ENCODE measurements at regions not wholly inside any gene's neighbourhood (a gene's known extent, or its start where the extent isn't known, plus 50 kb on each side); places are given as distances from the start of the nearest gene placed in this dataset.

GRCh38 chr4:128483041-128483440, 195.4 kb upstream of the PGRMC2 start:
- H3K27me3 ChIP-seq (ENCODE audit: insufficient read depth, poor library complexity, severe bottlenecking) = no peaks in the 10 kb centered on the region
- no peak for TF ChIP-seq CTCF (IDR thresholded peaks at IDR 0.05; ENCODE audit: poor library complexity, severe bottlenecking)
- no peaks in the 10 kb centered on the region for H3K36me3 ChIP-seq (ENCODE audit: low read depth)
- no peak overlapping the region for H3K4me3 ChIP-seq (ENCODE audit: severe bottlenecking)
- no peaks in the 10 kb centered on the region for H3K9me3 ChIP-seq (ENCODE audit: severe bottlenecking)
- no peaks in the 10 kb centered on the region for H3K4me1 ChIP-seq (ENCODE audit: insufficient read depth, poor library complexity, severe bottlenecking)
- ATAC-seq (ENCODE audit: low read depth) (no peak), DNase-seq (ENCODE audit: low spot score) (no peak)
- no peak overlapping the region for H3K27ac ChIP-seq (ENCODE audit: poor library complexity, severe bottlenecking)

- H3K27ac ChIP-seq (ENCODE audit: poor library complexity, severe bottlenecking) = no peak overlapping the region
- ATAC-seq (ENCODE audit: low read depth) (no peak), DNase-seq (ENCODE audit: low spot score) (no peak)
- H3K4me3 ChIP-seq (ENCODE audit: severe bottlenecking) = no peak overlapping the region
- H3K9me3 ChIP-seq (ENCODE audit: severe bottlenecking) = no peaks in the 10 kb centered on the region
- H3K4me1 ChIP-seq (ENCODE audit: insufficient read depth, poor library complexity, severe bottlenecking) = no peaks in the 10 kb centered on the region
- H3K27me3 ChIP-seq (ENCODE audit: insufficient read depth, poor library complexity, severe bottlenecking) = no peaks in the 10 kb centered on the region
- H3K36me3 ChIP-seq (ENCODE audit: low read depth) = no peaks in the 10 kb centered on the region
- TF ChIP-seq CTCF (IDR thresholded peaks at IDR 0.05; ENCODE audit: poor library complexity, severe bottlenecking) = no peak
Observed at GRCh38 chr4:128481752-128482480, 194.3 kb upstream of the PGRMC2 start.

- TF ChIP-seq CTCF (IDR thresholded peaks at IDR 0.05; ENCODE audit: poor library complexity, severe bottlenecking) = no peak
- H3K9me3 ChIP-seq (ENCODE audit: severe bottlenecking) = no peaks in the 10 kb centered on the region
- no peaks in the 10 kb centered on the region for H3K4me1 ChIP-seq (ENCODE audit: insufficient read depth, poor library complexity, severe bottlenecking)
- no peak overlapping the region for H3K27ac ChIP-seq (ENCODE audit: poor library complexity, severe bottlenecking)
- ATAC-seq (ENCODE audit: low read depth) (no peak), DNase-seq (ENCODE audit: low spot score) (no peak)
- no peaks in the 10 kb centered on the region for H3K27me3 ChIP-seq (ENCODE audit: insufficient read depth, poor library complexity, severe bottlenecking)
- H3K4me3 ChIP-seq (ENCODE audit: severe bottlenecking) = no peak overlapping the region
- no peaks in the 10 kb centered on the region for H3K36me3 ChIP-seq (ENCODE audit: low read depth)
Observed at GRCh38 chr4:128480945-128481344, 193.3 kb upstream of the PGRMC2 start.

- Histone ChIP-seq H3K27ac (ENCODE audit: poor library complexity, severe bottlenecking) (no peak overlapping the region), H3K4me1 (ENCODE audit: insufficient read depth, poor library complexity, severe bottlenecking) (no peaks in the 10 kb centered on the region), H3K27me3 (ENCODE audit: insufficient read depth, poor library complexity, severe bottlenecking) (no peaks in the 10 kb centered on the region), H3K36me3 (ENCODE audit: low read depth) (no peaks in the 10 kb centered on the region), H3K4me3 (ENCODE audit: severe bottlenecking) (no peak overlapping the region), H3K9me3 (ENCODE audit: severe bottlenecking) (no peaks in the 10 kb centered on the region)
- ATAC-seq (ENCODE audit: low read depth) (no peak), DNase-seq (ENCODE audit: low spot score) (no peak)
- TF ChIP-seq CTCF (IDR thresholded peaks at IDR 0.05; ENCODE audit: poor library complexity, severe bottlenecking) = no peak
Observed at GRCh38 chr4:128477540-128477939, 189.9 kb upstream of the PGRMC2 start.

- Histone ChIP-seq H3K27me3 (ENCODE audit: insufficient read depth, poor library complexity, severe bottlenecking) (no peaks in the 10 kb centered on the region), H3K27ac (ENCODE audit: poor library complexity, severe bottlenecking) (no peak overlapping the region), H3K36me3 (ENCODE audit: low read depth) (no peaks in the 10 kb centered on the region), H3K9me3 (ENCODE audit: severe bottlenecking) (no peaks in the 10 kb centered on the region), H3K4me1 (ENCODE audit: insufficient read depth, poor library complexity, severe bottlenecking) (no peaks in the 10 kb centered on the region), H3K4me3 (ENCODE audit: severe bottlenecking) (no peak overlapping the region)
- ATAC-seq (ENCODE audit: low read depth) (no peak), DNase-seq (ENCODE audit: low spot score) (no peak)
- no peak for TF ChIP-seq CTCF (IDR thresholded peaks at IDR 0.05; ENCODE audit: poor library complexity, severe bottlenecking)
Observed at GRCh38 chr4:128475597-128475996, 188.0 kb upstream of the PGRMC2 start.
